ENCODE measurements at regions not wholly inside any gene's neighbourhood (a gene's known extent, or its start where the extent isn't known, plus 50 kb on each side); places are given as distances from the start of the nearest gene placed in this dataset.

DNA sequence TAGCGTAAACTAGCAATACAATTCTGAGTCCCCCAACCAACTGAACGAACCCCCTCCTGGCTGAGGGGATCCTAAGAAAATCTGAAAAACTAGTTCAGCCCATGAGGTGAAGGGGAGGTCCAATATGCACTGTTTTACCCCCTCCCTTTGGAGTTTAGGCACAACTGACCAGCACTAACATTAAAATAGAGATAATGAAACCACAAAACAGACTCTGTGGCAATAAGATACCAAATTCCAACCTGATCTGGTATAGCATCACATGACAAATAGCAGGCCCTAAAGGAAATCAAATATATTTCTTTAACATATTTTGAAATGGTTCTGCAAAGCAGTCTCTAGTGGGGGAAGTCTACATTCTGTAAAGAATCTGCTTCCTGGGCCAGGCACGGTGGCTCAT is 522.5 kb downstream of the TYW1 start:
- Mint-ChIP-seq H3K4me3 (no peak overlapping the region), H3K4me1 (peaks cover 11% of the 10 kb centered on the region), H3K27me3 (ENCODE audit: low read depth) (no peaks in the 10 kb centered on the region), H3K27ac (ENCODE audit: unreplicated experiment) (no peak overlapping the region), H3K9me3 (peaks cover 9% of the 10 kb centered on the region), H3K36me3 (ENCODE audit: low read depth) (no peaks in the 10 kb centered on the region)
- DNase-seq (ENCODE audit: low read depth, low spot score), result no peak
- TF ChIP-seq, protein P1, sequence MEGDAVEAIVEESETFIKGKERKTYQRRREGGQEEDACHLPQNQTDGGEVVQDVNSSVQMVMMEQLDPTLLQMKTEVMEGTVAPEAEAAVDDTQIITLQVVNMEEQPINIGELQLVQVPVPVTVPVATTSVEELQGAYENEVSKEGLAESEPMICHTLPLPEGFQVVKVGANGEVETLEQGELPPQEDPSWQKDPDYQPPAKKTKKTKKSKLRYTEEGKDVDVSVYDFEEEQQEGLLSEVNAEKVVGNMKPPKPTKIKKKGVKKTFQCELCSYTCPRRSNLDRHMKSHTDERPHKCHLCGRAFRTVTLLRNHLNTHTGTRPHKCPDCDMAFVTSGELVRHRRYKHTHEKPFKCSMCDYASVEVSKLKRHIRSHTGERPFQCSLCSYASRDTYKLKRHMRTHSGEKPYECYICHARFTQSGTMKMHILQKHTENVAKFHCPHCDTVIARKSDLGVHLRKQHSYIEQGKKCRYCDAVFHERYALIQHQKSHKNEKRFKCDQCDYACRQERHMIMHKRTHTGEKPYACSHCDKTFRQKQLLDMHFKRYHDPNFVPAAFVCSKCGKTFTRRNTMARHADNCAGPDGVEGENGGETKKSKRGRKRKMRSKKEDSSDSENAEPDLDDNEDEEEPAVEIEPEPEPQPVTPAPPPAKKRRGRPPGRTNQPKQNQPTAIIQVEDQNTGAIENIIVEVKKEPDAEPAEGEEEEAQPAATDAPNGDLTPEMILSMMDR (conservative IDR thresholded peaks at IDR 0.05), result no peak

DNA sequence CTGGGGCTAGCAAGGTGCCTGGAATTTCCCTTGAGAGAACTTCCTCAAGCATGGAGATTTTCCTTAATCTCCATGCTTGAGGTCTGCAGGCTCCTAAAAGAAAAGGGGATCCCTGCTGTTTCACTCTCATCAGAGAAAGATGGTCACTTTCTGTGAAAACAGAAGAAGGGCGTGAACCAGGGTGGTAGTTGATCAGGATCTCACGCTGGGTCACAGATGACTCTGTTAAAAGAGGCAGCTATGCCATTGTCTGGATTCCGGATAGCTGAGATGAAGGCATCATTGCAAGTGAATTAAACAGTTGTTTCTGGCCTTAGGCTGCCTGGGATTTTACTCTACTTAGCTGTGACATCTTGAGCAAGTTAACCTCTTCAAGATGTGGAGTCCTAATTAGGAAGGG is 525.9 kb downstream of the TYW1 start:
- Mint-ChIP-seq H3K36me3 (ENCODE audit: low read depth) (no peaks in the 10 kb centered on the region), H3K9me3 (peaks cover 7% of the 10 kb centered on the region), H3K27ac (ENCODE audit: unreplicated experiment) (no peak overlapping the region), H3K4me1 (peaks cover 19% of the 10 kb centered on the region), H3K27me3 (ENCODE audit: low read depth) (peaks cover 3% of the 10 kb centered on the region), H3K4me3 (no peak overlapping the region)
- TF ChIP-seq, protein P1 (conservative IDR thresholded peaks at IDR 0.05), result no peak
- no peak for DNase-seq (ENCODE audit: low read depth, low spot score)

DNA sequence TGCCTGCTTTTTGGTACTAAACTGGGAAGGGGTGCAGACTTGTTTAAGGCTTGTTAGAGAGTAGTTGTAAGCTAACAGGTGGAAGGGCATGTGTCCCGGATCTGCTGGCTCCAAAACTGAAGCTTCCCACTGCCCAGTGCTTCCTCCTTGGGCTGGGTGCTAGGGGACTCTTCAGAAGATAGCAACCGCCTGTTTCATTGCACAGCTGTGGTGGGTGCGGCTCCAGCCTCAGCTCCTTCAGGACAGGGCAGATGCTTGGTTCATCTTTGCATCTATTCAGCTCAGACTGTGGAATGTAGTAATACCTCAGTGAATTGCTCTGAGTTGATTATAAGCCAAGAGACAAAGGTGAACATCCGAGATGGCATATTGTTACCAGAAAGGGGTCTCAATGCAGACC is 527.1 kb downstream of the TYW1 start:
- H3K27ac Mint-ChIP-seq (ENCODE audit: unreplicated experiment), result no peak overlapping the region
- TF ChIP-seq, protein P1 (conservative IDR thresholded peaks at IDR 0.05), result no peak
- no peaks in the 10 kb centered on the region for H3K36me3 Mint-ChIP-seq (ENCODE audit: low read depth)

DNA sequence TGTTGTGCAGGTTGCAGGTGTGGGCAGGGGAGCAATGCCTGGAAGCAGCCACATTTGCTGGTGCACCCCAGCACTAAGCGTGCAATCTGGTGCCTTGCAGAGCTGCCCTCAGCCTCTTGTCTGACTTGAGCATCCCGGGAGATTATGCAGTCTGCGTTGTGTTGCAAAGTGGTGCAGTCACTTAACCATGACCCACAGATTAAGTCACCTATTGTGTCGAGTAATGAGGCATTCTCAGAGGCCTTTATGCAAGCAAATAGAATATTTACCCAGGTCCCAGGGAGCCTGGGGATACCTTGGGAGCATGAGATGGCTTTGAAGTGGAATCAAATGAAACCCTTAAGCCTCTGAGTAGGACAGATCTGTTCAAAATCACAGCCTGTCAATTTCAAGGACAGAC is 529.0 kb downstream of the TYW1 start:
- Mint-ChIP-seq H3K27me3 (ENCODE audit: low read depth) (peaks cover 3% of the 10 kb centered on the region), H3K36me3 (ENCODE audit: low read depth) (no peaks in the 10 kb centered on the region), H3K4me1 (peaks cover 8% of the 10 kb centered on the region), H3K4me3 (no peak overlapping the region), H3K27ac (ENCODE audit: unreplicated experiment) (peak overlapping the region; percentile 47), H3K9me3 (peaks cover 3% of the 10 kb centered on the region)
- TF ChIP-seq, protein P1 (conservative IDR thresholded peaks at IDR 0.05), result no peak
- no peak for DNase-seq (ENCODE audit: low read depth, low spot score)

More for the DNA sequence above, 527.1 kb downstream of the TYW1 start:
- no peak for DNase-seq (ENCODE audit: low read depth, low spot score)
- Mint-ChIP-seq H3K4me1 (peaks cover 14% of the 10 kb centered on the region), H3K27me3 (ENCODE audit: low read depth) (peaks cover 3% of the 10 kb centered on the region), H3K9me3 (peaks cover 7% of the 10 kb centered on the region), H3K4me3 (no peak overlapping the region)

DNA sequence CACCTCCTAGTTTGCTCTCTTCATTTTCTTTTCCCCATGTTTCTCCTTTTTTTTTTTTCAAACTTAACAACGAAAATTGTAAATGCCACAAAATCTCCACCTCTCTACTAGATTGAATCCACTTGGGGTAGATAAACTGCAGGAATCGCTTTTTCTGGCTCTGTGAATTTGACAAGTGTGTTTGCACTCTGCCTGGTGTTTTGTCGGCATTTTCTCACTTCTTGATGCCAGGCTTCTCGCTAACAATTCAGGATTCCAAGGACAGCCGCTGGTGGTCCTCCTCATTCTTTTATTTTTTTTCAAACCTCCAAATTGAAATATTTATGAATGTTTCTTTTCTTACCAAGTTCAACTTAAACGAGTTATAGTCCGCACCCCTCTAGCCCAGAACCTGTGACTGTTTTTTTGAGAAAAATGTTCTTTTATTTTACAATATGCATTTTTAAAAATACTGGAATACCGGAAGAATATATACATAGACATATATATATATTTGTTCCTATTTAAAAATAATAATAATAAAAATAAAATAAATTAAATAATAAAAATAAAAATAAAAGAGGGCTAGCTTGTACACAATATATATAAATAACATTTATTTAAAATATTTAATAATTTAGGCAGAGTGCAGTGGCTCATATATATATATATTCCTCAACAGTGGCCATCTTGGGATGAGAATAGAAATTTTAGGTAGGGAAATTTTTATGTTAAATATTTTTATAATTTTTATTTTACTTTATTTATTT is 538.8 kb downstream of the TYW1 start:
- H3K27me3 Mint-ChIP-seq (ENCODE audit: low read depth), result no peaks in the 10 kb centered on the region
- no peak for DNase-seq (ENCODE audit: low read depth, low spot score)
- H3K4me1 Mint-ChIP-seq, result no peaks in the 10 kb centered on the region
- peaks cover 4% of the 10 kb centered on the region for H3K9me3 Mint-ChIP-seq
- no peak overlapping the region for H3K4me3 Mint-ChIP-seq
- TF ChIP-seq, protein P1 (conservative IDR thresholded peaks at IDR 0.05), result no peak
- no peaks in the 10 kb centered on the region for H3K36me3 Mint-ChIP-seq (ENCODE audit: low read depth)
- no peak overlapping the region for H3K27ac Mint-ChIP-seq (ENCODE audit: unreplicated experiment)
